Endothelial cell (in vitro differentiated cells): ENCODE measurements at regions not wholly inside any gene's neighbourhood (a gene's known extent, or its start where the extent isn't known, plus 50 kb on each side); places are given as distances from the start of the nearest gene placed in this dataset.

Source experiments
- DNase-seq: peaks from one replicate; pipeline ENCODE4 v3.0.0; 2021; ENCODE audit warnings: low spot score
- H3K27ac Mint-ChIP-seq: one replicate; pipeline ENCODE4 v1.8.0; 2021; ENCODE audit warnings: mixed read lengths, inconsistent platforms; ENCODE audit not compliant: unreplicated experiment
- H3K27me3 Mint-ChIP-seq: one replicate; pipeline ENCODE4 v1.8.0; 2021; ENCODE audit warnings: mild to moderate bottlenecking, moderate library complexity, mixed read lengths, inconsistent platforms; ENCODE audit not compliant: unreplicated experiment
- H3K36me3 Mint-ChIP-seq: one replicate; pipeline ENCODE4 v1.8.0; 2021; ENCODE audit warnings: mild to moderate bottlenecking, low read depth, mixed read lengths, inconsistent platforms; ENCODE audit not compliant: unreplicated experiment
- H3K4me1 Mint-ChIP-seq: one replicate; pipeline ENCODE4 v1.8.0; 2021; ENCODE audit warnings: mild to moderate bottlenecking, mixed read lengths, inconsistent platforms; ENCODE audit not compliant: unreplicated experiment
- H3K4me3 Mint-ChIP-seq: one replicate; pipeline ENCODE4 v1.8.0; 2021; ENCODE audit warnings: mild to moderate bottlenecking, mixed read lengths, inconsistent platforms; ENCODE audit not compliant: unreplicated experiment
- H3K9me3 Mint-ChIP-seq: one replicate; pipeline ENCODE4 v1.8.0; 2021; ENCODE audit warnings: mixed read lengths, inconsistent platforms; ENCODE audit not compliant: unreplicated experiment
- CTCF ChIP-seq: fragments of 200-600 bp; sonication (generic); IDR thresholded peaks from one replicate; pipeline ENCODE4 v1.5.0; 2021; ENCODE audit warnings: antibody characterized with exemption; ENCODE audit not compliant: unreplicated experiment

- H3K27ac Mint-ChIP-seq, result no peak overlapping the region
- no peaks in the 10 kb centered on the region for H3K9me3 Mint-ChIP-seq
- H3K4me3 Mint-ChIP-seq, result no peak overlapping the region
- H3K27me3 Mint-ChIP-seq, result peaks cover 10% of the 10 kb centered on the region
- H3K36me3 Mint-ChIP-seq, result no peaks in the 10 kb centered on the region
- no peak for DNase-seq
- H3K4me1 Mint-ChIP-seq, result peaks cover 10% of the 10 kb centered on the region
- TF ChIP-seq CTCF, result no peak
These were observed 146.4 kb upstream of the HAAO start for GRCh38 chr2:42938671-42939370.

- peaks cover 11% of the 10 kb centered on the region for H3K4me1 Mint-ChIP-seq
- H3K9me3 Mint-ChIP-seq, result no peaks in the 10 kb centered on the region
- TF ChIP-seq CTCF, result no peak
- H3K36me3 Mint-ChIP-seq, result no peaks in the 10 kb centered on the region
- peaks cover 10% of the 10 kb centered on the region for H3K27me3 Mint-ChIP-seq
- H3K27ac Mint-ChIP-seq, result peak overlapping the region; percentile 43
- H3K4me3 Mint-ChIP-seq, result no peak overlapping the region
- no peak for DNase-seq
These were observed 144.9 kb upstream of the HAAO start for GRCh38 chr2:42937171-42937875.

GRCh38 chr2:42935692-42936671, 143.6 kb upstream of the HAAO start:
- Mint-ChIP-seq H3K4me3 (no peak overlapping the region), H3K36me3 (no peaks in the 10 kb centered on the region), H3K27me3 (peaks cover 10% of the 10 kb centered on the region), H3K4me1 (peaks cover 13% of the 10 kb centered on the region), H3K9me3 (no peaks in the 10 kb centered on the region), H3K27ac (no peak overlapping the region)
- DNase-seq, result no peak
- TF ChIP-seq CTCF, result no peak

GRCh38 chr2:42934580-42935186, 142.3 kb upstream of the HAAO start:
- DNase-seq, result no peak
- peaks cover 24% of the 10 kb centered on the region for H3K4me1 Mint-ChIP-seq
- no peak overlapping the region for H3K4me3 Mint-ChIP-seq
- no peak overlapping the region for H3K27ac Mint-ChIP-seq
- H3K9me3 Mint-ChIP-seq, result no peaks in the 10 kb centered on the region
- no peak for TF ChIP-seq CTCF
- H3K27me3 Mint-ChIP-seq, result peaks cover 14% of the 10 kb centered on the region
- no peaks in the 10 kb centered on the region for H3K36me3 Mint-ChIP-seq
